CD4-positive, alpha-beta T cell (primary cell): ENCODE measurements at regions not wholly inside any gene's neighbourhood (a gene's known extent, or its start where the extent isn't known, plus 50 kb on each side); places are given as distances from the start of the nearest gene placed in this dataset.

Experiments used
- ATAC-seq: fragments of 200-7000 bp; cut with Tn5 transposase; one replicate; pipeline ENCODE4 v1.10.0; 2022; ENCODE audit warnings: mild to moderate bottlenecking; ENCODE audit not compliant: poor library complexity
- CTCF ChIA-PET: fragments of 350-600 bp; sonication (Branson Sonifier 250); formaldehyde crosslinking; loops from one replicate; lab custom pipeline; 2021; ENCODE audit warnings: antibody characterized with exemption, inconsistent platforms; lab: Charles Lee
- POLR2A ChIA-PET: fragments of 350-600 bp; sonication (Branson Sonifier 250); formaldehyde crosslinking; loops from one replicate; lab custom pipeline; 2021; ENCODE audit warnings: antibody characterized with exemption, inconsistent platforms; lab: Charles Lee
- DNase-seq, 14 experiments: peaks; one replicate each; pipeline ENCODE4 v3.0.0-alpha.2; 2013 to 2020; ENCODE audit warnings: mixed read lengths in 2 of 14
- H3K27ac ChIP-seq, 2 donors: one replicate each; pipeline versions ENCODE4 v1.5.1 to v1.7.0; 2013; ENCODE audit warnings: low read length in 2 of 2, low read depth in 1 of 2, mild to moderate bottlenecking in 1 of 2
- H3K27me3 ChIP-seq, 2 experiments: 1 replicate in 1 of 2; 2 replicates in 1 of 2; pipeline versions ENCODE4 v1.6.1 to v1.7.0; 2013; ENCODE audit warnings: low read length in 2 of 2, control low read depth in 1 of 2, mild to moderate bottlenecking in 1 of 2, moderate library complexity in 1 of 2; ENCODE audit not compliant: insufficient read depth in 2 of 2, control insufficient read depth in 1 of 2
- H3K36me3 ChIP-seq: one replicate; pipeline ENCODE4 v1.6.1; 2013; ENCODE audit warnings: low read length, control low read depth; ENCODE audit not compliant: insufficient read depth
- H3K4me1 ChIP-seq: one replicate; pipeline ENCODE4 v1.6.1; 2013; ENCODE audit warnings: low read length, control low read depth; ENCODE audit not compliant: insufficient read depth
- H3K4me3 ChIP-seq: one replicate; pipeline ENCODE4 v1.5.1; 2013; ENCODE audit warnings: mild to moderate bottlenecking, low read length, moderate library complexity
- H3K9me3 ChIP-seq, 2 experiments: 1 replicate in 1 of 2; 2 replicates in 1 of 2; pipeline versions ENCODE4 v1.6.1 to v1.7.0; 2013; ENCODE audit warnings: low read length in 2 of 2, mild to moderate bottlenecking in 2 of 2, control low read depth in 1 of 2, moderate library complexity in 1 of 2; ENCODE audit not compliant: control insufficient read depth in 1 of 2, insufficient read depth in 1 of 2
- H3K27ac Mint-ChIP-seq: one replicate; pipeline ENCODE4 v1.8.0; 2020; ENCODE audit warnings: mixed read lengths
- H3K27me3 Mint-ChIP-seq: one replicate; pipeline ENCODE4 v1.8.0; 2021; ENCODE audit warnings: mixed read lengths
- H3K36me3 Mint-ChIP-seq: one replicate; pipeline ENCODE4 v1.8.0; 2021; ENCODE audit warnings: low read depth, mixed read lengths
- H3K4me1 Mint-ChIP-seq: one replicate; pipeline ENCODE4 v1.8.0; 2021; ENCODE audit warnings: low read depth, mixed read lengths
- H3K4me3 Mint-ChIP-seq: one replicate; pipeline ENCODE4 v1.8.0; 2020; ENCODE audit warnings: mild to moderate bottlenecking, mixed read lengths
- H3K9me3 Mint-ChIP-seq: one replicate; pipeline ENCODE4 v1.8.0; 2020; ENCODE audit warnings: mixed read lengths
- intact Hi-C, 2 experiments: fragments of 100-400 bp; cut with DNase I in 1 of 2; cut with micrococcal nuclease in 1 of 2; formaldehyde crosslinking; loops; one replicate each; pipeline versions ENCODE4 v1.15.1 to v1.9.0; 2023 to 2025; cut with DNase I, micrococcal nuclease
- TF ChIP-seq, protein P1 (sequence below): fragments of 200-600 bp; IDR thresholded peaks from one replicate; pipeline ENCODE4 v1.8.0; 2022; ENCODE audit warnings: antibody characterized with exemption, mild to moderate bottlenecking

DNA sequence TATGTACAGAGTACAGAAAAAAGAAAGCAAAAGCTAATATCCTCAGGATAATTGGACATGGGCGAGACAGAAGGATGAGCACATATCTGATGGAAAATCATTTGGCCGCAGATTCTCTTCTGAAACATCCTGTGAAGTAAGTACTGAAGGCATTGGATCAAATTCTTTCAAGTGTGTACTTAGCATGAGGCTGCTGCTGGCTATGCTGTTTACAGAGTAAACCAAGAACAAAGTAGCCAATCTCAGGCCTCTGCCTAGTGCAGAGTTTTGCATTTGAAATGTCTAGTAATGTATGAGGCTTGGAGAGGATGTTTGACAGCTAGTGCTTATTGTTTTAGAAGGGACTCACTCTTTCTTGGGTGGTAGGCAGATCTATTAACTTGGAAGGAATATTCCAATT lies 128.5 kb downstream of the MAGEC2 start:
- no peak overlapping the region for H3K4me3 ChIP-seq
- no peaks in the 10 kb centered on the region for H3K4me1 ChIP-seq
- no peaks in the 10 kb centered on the region for H3K36me3 ChIP-seq
- intact Hi-C loops, result no loop called here
- Mint-ChIP-seq H3K27me3 (no peaks in the 10 kb centered on the region), H3K4me3 (no peak overlapping the region), H3K27ac (no peak overlapping the region), H3K4me1 (no peaks in the 10 kb centered on the region), H3K36me3 (no peaks in the 10 kb centered on the region), H3K9me3 (no peaks in the 10 kb centered on the region)
- no peaks in the 10 kb centered on the region for H3K27me3 ChIP-seq
- ChIA-PET CTCF (no interaction called here), POLR2A (no interaction called here)
- TF ChIP-seq, protein P1, sequence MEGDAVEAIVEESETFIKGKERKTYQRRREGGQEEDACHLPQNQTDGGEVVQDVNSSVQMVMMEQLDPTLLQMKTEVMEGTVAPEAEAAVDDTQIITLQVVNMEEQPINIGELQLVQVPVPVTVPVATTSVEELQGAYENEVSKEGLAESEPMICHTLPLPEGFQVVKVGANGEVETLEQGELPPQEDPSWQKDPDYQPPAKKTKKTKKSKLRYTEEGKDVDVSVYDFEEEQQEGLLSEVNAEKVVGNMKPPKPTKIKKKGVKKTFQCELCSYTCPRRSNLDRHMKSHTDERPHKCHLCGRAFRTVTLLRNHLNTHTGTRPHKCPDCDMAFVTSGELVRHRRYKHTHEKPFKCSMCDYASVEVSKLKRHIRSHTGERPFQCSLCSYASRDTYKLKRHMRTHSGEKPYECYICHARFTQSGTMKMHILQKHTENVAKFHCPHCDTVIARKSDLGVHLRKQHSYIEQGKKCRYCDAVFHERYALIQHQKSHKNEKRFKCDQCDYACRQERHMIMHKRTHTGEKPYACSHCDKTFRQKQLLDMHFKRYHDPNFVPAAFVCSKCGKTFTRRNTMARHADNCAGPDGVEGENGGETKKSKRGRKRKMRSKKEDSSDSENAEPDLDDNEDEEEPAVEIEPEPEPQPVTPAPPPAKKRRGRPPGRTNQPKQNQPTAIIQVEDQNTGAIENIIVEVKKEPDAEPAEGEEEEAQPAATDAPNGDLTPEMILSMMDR, result no peak
- DNase-seq, result no peak
- no peak for ATAC-seq
- no peak overlapping the region for H3K27ac ChIP-seq
- H3K9me3 ChIP-seq, result no peaks in the 10 kb centered on the region

DNA sequence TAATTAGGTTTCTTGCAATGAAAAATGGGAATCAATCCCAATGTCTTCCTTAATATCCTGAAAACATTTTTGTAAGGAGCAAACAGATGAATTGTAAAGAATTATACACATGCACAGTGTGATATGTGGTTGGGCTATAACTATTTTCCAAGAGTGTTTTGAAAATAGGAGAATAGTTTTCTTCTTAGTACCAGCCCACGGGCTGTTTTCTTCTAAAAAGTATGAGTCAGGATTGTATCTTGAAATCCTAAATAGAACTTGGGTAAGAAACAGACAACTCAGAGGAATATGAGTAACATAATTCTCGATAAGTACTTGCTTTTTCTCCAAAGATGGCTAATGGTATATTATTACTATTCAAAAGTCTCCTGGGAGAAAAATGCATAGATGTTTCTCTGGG lies 136.7 kb downstream of the MAGEC2 start:
- Histone ChIP-seq H3K4me3 (no peak overlapping the region), H3K4me1 (no peaks in the 10 kb centered on the region), H3K9me3 (no peaks in the 10 kb centered on the region), H3K27me3 (no peaks in the 10 kb centered on the region), H3K27ac (no peak overlapping the region), H3K36me3 (no peaks in the 10 kb centered on the region)
- DNase-seq, result no peak
- no peaks in the 10 kb centered on the region for H3K4me1 Mint-ChIP-seq
- TF ChIP-seq, protein P1, result no peak
- no peaks in the 10 kb centered on the region for H3K27me3 Mint-ChIP-seq
- H3K9me3 Mint-ChIP-seq, result no peaks in the 10 kb centered on the region
- no peak overlapping the region for H3K27ac Mint-ChIP-seq
- ATAC-seq, result no peak
- intact Hi-C loops, result no loop called here
- H3K4me3 Mint-ChIP-seq, result no peak overlapping the region
- H3K36me3 Mint-ChIP-seq, result no peaks in the 10 kb centered on the region
- ChIA-PET POLR2A (no interaction called here), CTCF (no interaction called here)

DNA sequence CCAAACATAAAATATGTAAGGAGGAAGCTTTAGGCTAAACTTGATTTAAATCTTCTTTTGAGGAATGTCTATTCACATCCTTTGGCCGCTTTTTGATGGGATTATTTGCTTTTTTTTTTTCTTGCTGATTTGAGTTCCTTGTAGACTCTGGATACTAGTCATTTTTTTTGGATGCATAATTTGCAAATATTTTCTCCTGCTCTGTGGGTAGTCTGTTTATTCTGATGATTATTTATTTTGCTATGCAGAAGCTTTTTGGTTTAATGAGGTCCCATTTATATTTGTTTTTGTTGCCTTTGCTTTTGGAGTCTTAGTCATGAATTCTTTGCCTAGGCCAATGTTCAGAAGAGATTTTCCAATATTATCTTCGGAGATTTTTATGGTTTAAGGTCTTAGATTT lies 144.9 kb downstream of the MAGEC2 start:
- no peak for ATAC-seq
- TF ChIP-seq, protein P1, result no peak
- Histone ChIP-seq H3K9me3 (peaks cover 12 to 18% of the 10 kb centered on the region in 2 experiments), H3K4me3 (no peak overlapping the region), H3K27me3 (no peaks in the 10 kb centered on the region), H3K4me1 (no peaks in the 10 kb centered on the region), H3K27ac (no peak overlapping the region), H3K36me3 (no peaks in the 10 kb centered on the region)
- H3K27me3 Mint-ChIP-seq, result no peaks in the 10 kb centered on the region
- intact Hi-C loops, result no loop called here
- POLR2A ChIA-PET, result no interaction called here
- no peak for DNase-seq
- CTCF ChIA-PET, result no interaction called here
- no peak overlapping the region for H3K4me3 Mint-ChIP-seq
- H3K27ac Mint-ChIP-seq, result no peak overlapping the region
- no peaks in the 10 kb centered on the region for H3K4me1 Mint-ChIP-seq
- H3K9me3 Mint-ChIP-seq, result peaks cover 4% of the 10 kb centered on the region
- H3K36me3 Mint-ChIP-seq, result no peaks in the 10 kb centered on the region
